DOHH2 (cell line): ENCODE measurements at regions not wholly inside any gene's neighbourhood (a gene's known extent, or its start where the extent isn't known, plus 50 kb on each side); places are given as distances from the start of the nearest gene placed in this dataset.

ENCODE experiments used
- H3F3A ChIP-seq: fragments of 200-600 bp; sonication (generic), shearing (Covaris generic); 2 replicates; pipeline ENCODE4 v1.6.0; 2016; ENCODE audit warnings: antibody characterized with exemption, mild to moderate bottlenecking; ENCODE audit not compliant: control insufficient read depth, insufficient read depth
- H3K27ac ChIP-seq: fragments of 200-600 bp; sonication (generic); 2 replicates; pipeline ENCODE4 v1.5.1; 2014; ENCODE audit warnings: low read depth, mild to moderate bottlenecking, low read length, moderate library complexity
- H3K27me3 ChIP-seq: fragments of 200-600 bp; sonication (generic); 2 replicates; pipeline ENCODE4 v1.6.1; 2014; ENCODE audit warnings: mild to moderate bottlenecking, low read length, mixed read lengths; ENCODE audit not compliant: control insufficient read depth
- H3K36me3 ChIP-seq: fragments of 200-600 bp; sonication (generic); 2 replicates; pipeline ENCODE4 v1.6.1; 2014; ENCODE audit warnings: mild to moderate bottlenecking, low read length, moderate library complexity, mixed read lengths; ENCODE audit not compliant: control insufficient read depth
- H3K4me1 ChIP-seq: fragments of 200-600 bp; sonication (generic); 2 replicates; pipeline ENCODE4 v1.6.1; 2014; ENCODE audit warnings: mild to moderate bottlenecking, low read length, mixed read lengths; ENCODE audit not compliant: control insufficient read depth
- H3K4me2 ChIP-seq: fragments of 200-600 bp; sonication (generic); 2 replicates; pipeline ENCODE4 v1.6.0; 2014; ENCODE audit warnings: mild to moderate bottlenecking, low read length, moderate library complexity
- H3K4me3 ChIP-seq: fragments of 200-600 bp; sonication (generic); 2 replicates; pipeline ENCODE4 v1.5.1; 2014; ENCODE audit warnings: mild to moderate bottlenecking, low read length, mixed read lengths
- H3K79me2 ChIP-seq: fragments of 200-600 bp; sonication (generic); 2 replicates; pipeline ENCODE4 v1.6.1; 2014; ENCODE audit warnings: mild to moderate bottlenecking, low read length, mixed read lengths; ENCODE audit not compliant: control insufficient read depth
- H3K9me2 ChIP-seq: fragments of 200-600 bp; sonication (generic); replicated peaks from 2 replicates; pipeline ENCODE4 v1.6.1; 2014; ENCODE audit warnings: mild to moderate bottlenecking, low read length, mixed read lengths; ENCODE audit not compliant: control insufficient read depth
- H3K9me3 ChIP-seq: fragments of 200-600 bp; sonication (generic); 2 replicates; pipeline ENCODE4 v1.6.1; 2014; ENCODE audit warnings: antibody characterized with exemption, low read length, mixed read lengths; ENCODE audit not compliant: control insufficient read depth, insufficient read depth
- H4K20me1 ChIP-seq: fragments of 200-600 bp; sonication (generic); 2 replicates; pipeline ENCODE4 v1.6.0; 2014; ENCODE audit warnings: low read depth, mild to moderate bottlenecking, antibody characterized with exemption, low read length, moderate library complexity; ENCODE audit not compliant: control insufficient read depth, insufficient read depth
- EZH2phosphoT487 ChIP-seq: fragments of 200-600 bp; sonication (generic); IDR thresholded peaks from 2 replicates; pipeline ENCODE4 v1.6.1; 2017; ENCODE audit warnings: borderline replicate concordance, mild to moderate bottlenecking, antibody characterized with exemption, low read length, moderate library complexity, mixed read lengths
- TF ChIP-seq, protein P1 (sequence below): fragments of 200-600 bp; sonication (generic); IDR thresholded peaks from one replicate; pipeline ENCODE4 v1.5.1; 2014; ENCODE audit warnings: antibody characterized with exemption, mild to moderate bottlenecking, low read depth, low read length; ENCODE audit not compliant: poor library complexity, severe bottlenecking

DNA sequence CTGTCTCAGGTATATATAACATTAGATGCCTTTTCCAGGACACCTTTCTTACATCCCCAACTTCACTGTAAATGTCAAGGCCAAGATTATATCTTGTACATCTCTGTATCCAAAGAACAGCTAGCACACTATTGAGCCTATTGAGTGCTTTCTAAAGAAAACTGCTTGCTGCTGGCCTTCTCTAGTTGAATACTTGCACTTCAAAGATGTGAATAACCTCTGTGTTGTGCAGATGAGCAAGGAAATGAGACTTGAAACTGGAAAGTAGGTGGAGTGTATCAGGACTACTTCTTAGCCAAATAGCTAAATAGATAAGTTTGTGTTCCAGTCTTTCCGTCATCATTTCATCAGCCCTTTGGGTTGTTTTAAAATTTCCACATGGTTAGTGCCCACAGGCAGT, 704.4 kb upstream of the AMOT start:
- no peaks in the 10 kb centered on the region for H3K9me3 ChIP-seq
- no peaks in the 10 kb centered on the region for H3K79me2 ChIP-seq
- H3K4me1 ChIP-seq, result no peaks in the 10 kb centered on the region
- no peaks in the 10 kb centered on the region for H3F3A ChIP-seq
- H3K9me2 ChIP-seq, result no peaks in the 10 kb centered on the region
- TF ChIP-seq EZH2phosphoT487, result no peak
- TF ChIP-seq, protein P1, sequence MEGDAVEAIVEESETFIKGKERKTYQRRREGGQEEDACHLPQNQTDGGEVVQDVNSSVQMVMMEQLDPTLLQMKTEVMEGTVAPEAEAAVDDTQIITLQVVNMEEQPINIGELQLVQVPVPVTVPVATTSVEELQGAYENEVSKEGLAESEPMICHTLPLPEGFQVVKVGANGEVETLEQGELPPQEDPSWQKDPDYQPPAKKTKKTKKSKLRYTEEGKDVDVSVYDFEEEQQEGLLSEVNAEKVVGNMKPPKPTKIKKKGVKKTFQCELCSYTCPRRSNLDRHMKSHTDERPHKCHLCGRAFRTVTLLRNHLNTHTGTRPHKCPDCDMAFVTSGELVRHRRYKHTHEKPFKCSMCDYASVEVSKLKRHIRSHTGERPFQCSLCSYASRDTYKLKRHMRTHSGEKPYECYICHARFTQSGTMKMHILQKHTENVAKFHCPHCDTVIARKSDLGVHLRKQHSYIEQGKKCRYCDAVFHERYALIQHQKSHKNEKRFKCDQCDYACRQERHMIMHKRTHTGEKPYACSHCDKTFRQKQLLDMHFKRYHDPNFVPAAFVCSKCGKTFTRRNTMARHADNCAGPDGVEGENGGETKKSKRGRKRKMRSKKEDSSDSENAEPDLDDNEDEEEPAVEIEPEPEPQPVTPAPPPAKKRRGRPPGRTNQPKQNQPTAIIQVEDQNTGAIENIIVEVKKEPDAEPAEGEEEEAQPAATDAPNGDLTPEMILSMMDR, result no peak
- no peak overlapping the region for H3K4me3 ChIP-seq
- H3K27ac ChIP-seq, result no peak overlapping the region
- no peaks in the 10 kb centered on the region for H3K36me3 ChIP-seq
- no peak overlapping the region for H3K4me2 ChIP-seq
- H4K20me1 ChIP-seq, result no peaks in the 10 kb centered on the region
- H3K27me3 ChIP-seq, result no peaks in the 10 kb centered on the region

DNA sequence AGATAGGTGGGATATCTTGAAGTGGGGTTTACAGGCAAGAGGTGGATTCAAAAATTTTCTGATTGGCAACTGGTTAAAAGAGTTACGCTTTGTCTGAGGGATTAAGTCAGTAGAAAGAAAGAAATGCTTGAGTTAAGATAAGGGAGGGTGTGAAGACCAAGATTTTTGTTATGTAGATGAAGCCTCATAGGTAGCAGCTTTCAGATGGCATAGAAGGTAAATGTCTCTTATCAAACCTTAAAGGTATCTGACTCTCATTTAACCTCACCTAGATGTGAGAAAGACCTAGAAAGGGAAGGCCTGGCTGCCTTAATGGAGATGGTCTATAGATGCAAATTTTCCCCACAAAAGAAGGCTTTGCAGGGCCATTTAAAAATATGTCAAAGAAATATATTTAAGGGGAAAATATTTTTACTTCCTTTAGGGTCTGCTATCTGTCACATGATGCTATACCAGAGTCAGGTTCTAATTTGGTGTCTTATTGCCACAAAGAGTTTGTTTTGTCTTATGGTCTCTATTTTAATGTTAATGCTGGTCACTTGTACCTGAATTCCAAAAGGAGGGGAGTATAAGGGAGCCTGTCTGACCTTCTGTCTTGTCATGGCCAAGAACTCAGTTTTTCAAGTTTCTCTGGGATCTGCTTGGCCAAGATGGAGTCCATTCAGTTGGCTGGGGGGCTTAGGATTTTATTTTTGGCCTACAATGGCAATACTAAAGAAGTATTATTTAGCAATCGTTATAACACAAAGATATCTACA, 699.1 kb upstream of the AMOT start:
- no peaks in the 10 kb centered on the region for H4K20me1 ChIP-seq
- H3K9me2 ChIP-seq, result no peaks in the 10 kb centered on the region
- H3K9me3 ChIP-seq, result no peaks in the 10 kb centered on the region
- no peak overlapping the region for H3K27ac ChIP-seq
- H3K4me2 ChIP-seq, result no peak overlapping the region
- H3K36me3 ChIP-seq, result no peaks in the 10 kb centered on the region
- H3K4me3 ChIP-seq, result no peak overlapping the region
- no peaks in the 10 kb centered on the region for H3K79me2 ChIP-seq
- no peaks in the 10 kb centered on the region for H3K27me3 ChIP-seq
- TF ChIP-seq, protein P1, result no peak
- no peak for TF ChIP-seq EZH2phosphoT487
- H3F3A ChIP-seq, result no peaks in the 10 kb centered on the region
- H3K4me1 ChIP-seq, result no peaks in the 10 kb centered on the region

DNA sequence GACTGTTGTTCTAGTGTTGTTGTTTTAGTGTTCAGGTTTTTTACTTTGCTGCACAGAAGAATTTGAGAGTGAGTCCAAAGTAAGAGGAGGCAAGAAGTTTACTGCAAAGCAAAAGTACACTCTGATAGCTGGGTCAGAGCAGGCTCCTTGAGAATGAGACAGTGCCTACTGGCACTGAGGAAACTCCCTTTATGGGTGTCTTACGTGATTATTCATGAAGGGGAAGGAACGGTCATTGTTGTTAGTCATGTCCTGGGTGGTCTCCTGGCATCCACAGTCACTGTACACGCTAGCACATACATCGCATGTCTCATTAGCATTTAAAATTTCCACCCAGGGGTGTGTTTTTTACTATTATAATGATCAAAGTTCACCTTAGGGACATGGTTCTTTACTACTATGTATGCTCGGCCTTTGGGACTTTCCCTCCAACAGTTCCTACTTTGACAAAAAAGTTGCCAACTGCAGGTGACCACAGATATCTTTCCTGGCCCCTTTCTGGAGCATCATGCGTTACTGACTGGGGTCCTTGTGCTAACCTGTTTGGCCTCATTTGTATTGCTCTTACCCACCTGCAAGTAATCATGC, 688.9 kb upstream of the AMOT start:
- no peak for TF ChIP-seq EZH2phosphoT487
- TF ChIP-seq, protein P1, result no peak
- Histone ChIP-seq H3K27me3 (no peaks in the 10 kb centered on the region), H4K20me1 (no peaks in the 10 kb centered on the region), H3K27ac (no peak overlapping the region), H3K9me2 (no peaks in the 10 kb centered on the region), H3K9me3 (no peaks in the 10 kb centered on the region), H3K4me3 (no peak overlapping the region), H3F3A (no peaks in the 10 kb centered on the region), H3K79me2 (no peaks in the 10 kb centered on the region), H3K4me1 (no peaks in the 10 kb centered on the region), H3K4me2 (no peak overlapping the region), H3K36me3 (no peaks in the 10 kb centered on the region)
